ENCODE measurements at regions not wholly inside any gene's neighbourhood (a gene's known extent, or its start where the extent isn't known, plus 50 kb on each side); places are given as distances from the start of the nearest gene placed in this dataset.

DNA sequence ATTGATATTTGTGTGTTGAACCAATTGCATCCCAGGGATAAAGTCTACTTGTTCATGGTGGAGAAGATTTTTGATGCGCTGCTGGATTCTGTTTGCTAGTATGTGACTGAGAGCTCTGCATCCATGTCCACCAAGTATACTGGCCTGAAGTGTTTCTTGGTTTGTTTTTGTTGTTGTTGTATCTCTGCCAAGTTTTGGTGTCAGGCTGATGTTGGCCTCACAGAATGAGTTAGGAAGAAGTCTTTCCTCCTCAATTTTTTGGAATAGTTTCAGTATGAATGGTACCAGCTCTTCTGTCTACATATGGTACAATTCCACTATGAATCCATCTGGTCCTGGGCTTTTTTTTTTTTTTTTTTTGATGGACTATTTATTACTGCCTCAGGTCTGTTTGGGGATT is 50.9 kb upstream of the OSTN start:
- H3K36me3 ChIP-seq: no peaks in the 10 kb centered on the region
- H3K27me3 ChIP-seq: no peaks in the 10 kb centered on the region
- H3K4me3 ChIP-seq: no peak overlapping the region
- TF ChIP-seq POLR2A (IDR thresholded peaks at IDR 0.05): no peak
- TF ChIP-seq, protein P1, sequence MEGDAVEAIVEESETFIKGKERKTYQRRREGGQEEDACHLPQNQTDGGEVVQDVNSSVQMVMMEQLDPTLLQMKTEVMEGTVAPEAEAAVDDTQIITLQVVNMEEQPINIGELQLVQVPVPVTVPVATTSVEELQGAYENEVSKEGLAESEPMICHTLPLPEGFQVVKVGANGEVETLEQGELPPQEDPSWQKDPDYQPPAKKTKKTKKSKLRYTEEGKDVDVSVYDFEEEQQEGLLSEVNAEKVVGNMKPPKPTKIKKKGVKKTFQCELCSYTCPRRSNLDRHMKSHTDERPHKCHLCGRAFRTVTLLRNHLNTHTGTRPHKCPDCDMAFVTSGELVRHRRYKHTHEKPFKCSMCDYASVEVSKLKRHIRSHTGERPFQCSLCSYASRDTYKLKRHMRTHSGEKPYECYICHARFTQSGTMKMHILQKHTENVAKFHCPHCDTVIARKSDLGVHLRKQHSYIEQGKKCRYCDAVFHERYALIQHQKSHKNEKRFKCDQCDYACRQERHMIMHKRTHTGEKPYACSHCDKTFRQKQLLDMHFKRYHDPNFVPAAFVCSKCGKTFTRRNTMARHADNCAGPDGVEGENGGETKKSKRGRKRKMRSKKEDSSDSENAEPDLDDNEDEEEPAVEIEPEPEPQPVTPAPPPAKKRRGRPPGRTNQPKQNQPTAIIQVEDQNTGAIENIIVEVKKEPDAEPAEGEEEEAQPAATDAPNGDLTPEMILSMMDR (IDR thresholded peaks at IDR 0.05): no peak
- no peaks in the 10 kb centered on the region for H3K4me1 ChIP-seq
- no peak for DNase-seq
- H3K9me3 ChIP-seq: no peaks in the 10 kb centered on the region
- H3K27ac ChIP-seq: no peak overlapping the region

DNA sequence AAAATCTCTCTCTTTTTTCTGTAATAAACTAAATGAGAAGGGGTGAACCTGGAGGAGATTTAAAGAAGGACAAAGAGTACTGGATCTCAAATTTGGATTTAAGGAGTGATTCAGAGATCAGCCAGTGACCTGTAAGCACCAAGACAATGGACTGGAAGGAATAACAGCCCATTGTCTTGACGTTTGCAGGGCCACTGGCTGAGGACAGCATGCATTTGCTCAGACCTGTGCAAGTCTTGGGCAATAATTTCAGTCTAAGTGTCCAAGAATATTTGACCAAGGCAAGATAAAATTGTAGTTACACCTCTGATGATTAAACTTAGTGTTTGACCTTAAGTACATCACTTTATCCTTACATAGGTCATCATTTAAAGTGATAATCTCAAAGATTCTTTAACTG is 55.8 kb upstream of the OSTN start:
- Histone ChIP-seq H3K4me1 (no peaks in the 10 kb centered on the region), H3K27ac (no peak overlapping the region), H3K4me3 (no peak overlapping the region), H3K9me3 (no peaks in the 10 kb centered on the region), H3K27me3 (no peaks in the 10 kb centered on the region), H3K36me3 (no peaks in the 10 kb centered on the region)
- no peak for TF ChIP-seq POLR2A (IDR thresholded peaks at IDR 0.05)
- TF ChIP-seq, protein P1 (IDR thresholded peaks at IDR 0.05): no peak
- no peak for DNase-seq

DNA sequence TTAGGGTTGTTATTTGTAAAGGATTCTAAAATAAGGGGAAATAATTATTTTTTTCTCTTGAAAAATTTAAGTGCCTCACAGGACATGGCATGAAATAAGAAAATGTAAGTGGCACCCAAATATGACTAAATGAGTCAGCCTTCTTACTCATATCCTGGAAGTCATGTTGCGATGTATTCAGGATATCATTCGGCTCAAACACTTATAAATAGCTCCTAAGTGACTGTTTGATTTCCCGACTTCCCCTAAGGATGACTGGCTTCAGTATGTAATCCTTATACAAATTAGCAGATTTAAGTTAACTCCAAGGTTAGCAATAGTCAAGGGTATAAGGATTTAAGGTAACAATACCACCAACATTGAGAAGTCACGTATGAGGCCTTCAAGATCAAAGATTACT is 57.3 kb upstream of the OSTN start:
- H3K27ac ChIP-seq: no peak overlapping the region
- no peaks in the 10 kb centered on the region for H3K4me1 ChIP-seq
- TF ChIP-seq, protein P1 (IDR thresholded peaks at IDR 0.05): no peak
- no peak for TF ChIP-seq POLR2A (IDR thresholded peaks at IDR 0.05)
- no peaks in the 10 kb centered on the region for H3K9me3 ChIP-seq
- no peaks in the 10 kb centered on the region for H3K36me3 ChIP-seq
- H3K27me3 ChIP-seq: no peaks in the 10 kb centered on the region
- H3K4me3 ChIP-seq: no peak overlapping the region
- DNase-seq: no peak

DNA sequence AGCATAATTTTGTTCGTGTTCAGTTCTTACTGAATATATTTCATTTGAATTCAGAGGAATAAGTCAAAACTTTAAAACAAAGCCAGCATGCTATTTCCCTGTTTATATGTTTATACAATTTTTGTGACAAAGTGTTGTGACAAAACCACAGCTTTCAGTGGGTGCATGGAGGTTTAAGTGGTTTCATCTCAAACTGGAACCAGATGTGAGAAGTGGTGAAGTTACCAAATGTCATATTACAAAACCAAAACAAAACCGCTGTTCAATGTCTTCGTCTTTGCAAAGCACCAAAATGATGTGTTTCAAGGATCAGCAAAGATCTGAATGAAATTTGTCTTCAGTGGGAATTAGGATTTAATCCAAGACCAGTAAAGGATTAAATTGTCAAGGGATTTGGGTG is 59.3 kb upstream of the OSTN start:
- no peak overlapping the region for H3K4me3 ChIP-seq
- no peak overlapping the region for H3K27ac ChIP-seq
- DNase-seq: no peak
- H3K27me3 ChIP-seq: no peaks in the 10 kb centered on the region
- no peaks in the 10 kb centered on the region for H3K9me3 ChIP-seq
- TF ChIP-seq POLR2A (IDR thresholded peaks at IDR 0.05): no peak
- TF ChIP-seq, protein P1 (IDR thresholded peaks at IDR 0.05): no peak
- H3K36me3 ChIP-seq: no peaks in the 10 kb centered on the region
- H3K4me1 ChIP-seq: no peaks in the 10 kb centered on the region

DNA sequence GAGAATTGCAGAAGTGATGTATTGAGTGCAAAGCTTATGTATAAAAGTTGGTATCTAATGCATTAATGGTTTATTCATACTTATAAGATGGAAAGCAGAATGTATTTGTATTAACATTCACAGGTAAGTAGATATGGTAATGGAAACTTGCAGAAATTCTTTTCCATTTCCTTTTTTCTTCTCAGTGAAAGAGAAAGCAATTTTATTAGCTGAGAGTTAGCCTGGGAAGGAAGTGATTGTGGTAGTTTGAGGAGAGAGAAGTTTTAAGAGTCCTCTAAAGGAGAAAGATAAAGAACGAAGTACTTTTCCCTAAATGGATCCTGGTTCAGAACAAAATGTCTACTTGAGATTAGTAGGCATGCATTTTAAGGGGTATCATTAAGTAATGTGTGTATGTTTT is 60.1 kb upstream of the OSTN start:
- no peak overlapping the region for H3K4me3 ChIP-seq
- H3K27ac ChIP-seq: no peak overlapping the region
- H3K27me3 ChIP-seq: no peaks in the 10 kb centered on the region
- H3K9me3 ChIP-seq: no peaks in the 10 kb centered on the region
- H3K36me3 ChIP-seq: no peaks in the 10 kb centered on the region
- TF ChIP-seq, protein P1 (IDR thresholded peaks at IDR 0.05): no peak
- TF ChIP-seq POLR2A (IDR thresholded peaks at IDR 0.05): no peak
- no peak for DNase-seq
- H3K4me1 ChIP-seq: no peaks in the 10 kb centered on the region

DNA sequence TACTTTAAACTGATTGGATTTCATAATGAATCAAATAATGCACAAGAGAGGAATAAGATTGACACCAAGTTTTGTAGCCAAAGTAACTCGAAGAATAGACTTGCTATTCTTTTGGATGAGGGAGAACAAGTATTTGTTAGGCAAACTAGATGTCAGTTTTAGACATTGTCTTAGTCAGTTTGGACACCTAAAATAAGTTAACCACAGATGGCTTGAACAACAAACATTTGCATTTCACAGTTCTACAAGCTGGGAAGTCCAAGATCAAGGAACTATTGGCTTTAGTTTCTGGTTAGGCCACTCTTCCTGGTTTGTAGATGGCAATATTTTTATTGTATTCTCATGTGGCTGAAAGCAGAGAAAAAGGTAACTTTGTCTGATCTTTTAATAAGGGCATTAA is 61.3 kb upstream of the OSTN start:
- no peaks in the 10 kb centered on the region for H3K9me3 ChIP-seq
- H3K27ac ChIP-seq: no peak overlapping the region
- DNase-seq: no peak
- H3K4me1 ChIP-seq: no peaks in the 10 kb centered on the region
- no peak for TF ChIP-seq POLR2A (IDR thresholded peaks at IDR 0.05)
- TF ChIP-seq, protein P1 (IDR thresholded peaks at IDR 0.05): no peak
- no peaks in the 10 kb centered on the region for H3K36me3 ChIP-seq
- H3K27me3 ChIP-seq: no peaks in the 10 kb centered on the region
- no peak overlapping the region for H3K4me3 ChIP-seq

Data from Peyer's patch (tissue), 4 donors.